ENCODE measurements at regions not wholly inside any gene's neighbourhood (a gene's known extent, or its start where the extent isn't known, plus 50 kb on each side); places are given as distances from the start of the nearest gene placed in this dataset.

DNA sequence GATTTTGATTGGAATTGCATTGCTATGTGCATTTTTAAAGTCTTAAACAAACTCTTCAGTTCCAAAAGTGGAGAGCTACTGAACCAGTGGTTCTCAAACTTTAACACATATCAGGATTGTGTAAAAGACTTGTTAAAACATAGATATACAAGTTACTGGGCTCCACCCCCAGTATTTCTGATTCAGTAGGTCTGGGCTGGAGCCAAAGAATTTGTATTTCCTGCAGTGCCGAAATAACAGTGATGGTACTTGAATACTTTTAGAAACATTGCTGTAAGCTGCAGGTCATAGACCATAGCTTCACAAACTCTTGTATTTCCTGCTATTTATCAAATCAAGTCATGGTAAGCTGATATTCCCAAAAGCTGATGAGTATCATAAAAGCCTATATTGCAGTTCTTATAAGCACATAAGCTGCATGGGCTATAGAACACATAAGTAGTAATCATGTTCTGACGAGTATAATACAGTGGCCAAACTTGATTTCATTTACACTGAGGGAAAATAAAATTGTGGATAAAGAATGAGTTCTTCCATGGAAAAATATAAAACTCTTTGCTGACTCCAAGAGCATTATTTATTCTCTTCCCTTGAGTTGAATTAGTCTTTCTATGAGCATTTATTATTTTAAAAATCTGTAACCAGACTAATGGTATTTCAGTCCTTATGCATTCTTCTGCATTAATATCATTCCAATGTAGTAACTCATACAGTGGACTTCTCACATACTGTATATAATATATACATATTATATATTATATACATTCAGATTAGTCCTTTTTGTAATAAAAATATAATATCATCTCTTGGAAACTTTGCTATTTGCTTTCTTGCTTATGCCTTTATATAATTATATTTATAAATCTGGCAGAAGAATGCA lies 550.5 kb upstream of the AGTR1 start:
- H3K36me3 Mint-ChIP-seq (ENCODE audit: low read depth), result peaks cover 2% of the 10 kb centered on the region
- no peaks in the 10 kb centered on the region for H3K27me3 Mint-ChIP-seq (ENCODE audit: low read depth)
- DNase-seq (ENCODE audit: low read depth, low spot score), result no peak
- H3K27ac Mint-ChIP-seq (ENCODE audit: unreplicated experiment), result no peak overlapping the region
- peaks cover 4% of the 10 kb centered on the region for H3K4me1 Mint-ChIP-seq
- TF ChIP-seq, protein P1, sequence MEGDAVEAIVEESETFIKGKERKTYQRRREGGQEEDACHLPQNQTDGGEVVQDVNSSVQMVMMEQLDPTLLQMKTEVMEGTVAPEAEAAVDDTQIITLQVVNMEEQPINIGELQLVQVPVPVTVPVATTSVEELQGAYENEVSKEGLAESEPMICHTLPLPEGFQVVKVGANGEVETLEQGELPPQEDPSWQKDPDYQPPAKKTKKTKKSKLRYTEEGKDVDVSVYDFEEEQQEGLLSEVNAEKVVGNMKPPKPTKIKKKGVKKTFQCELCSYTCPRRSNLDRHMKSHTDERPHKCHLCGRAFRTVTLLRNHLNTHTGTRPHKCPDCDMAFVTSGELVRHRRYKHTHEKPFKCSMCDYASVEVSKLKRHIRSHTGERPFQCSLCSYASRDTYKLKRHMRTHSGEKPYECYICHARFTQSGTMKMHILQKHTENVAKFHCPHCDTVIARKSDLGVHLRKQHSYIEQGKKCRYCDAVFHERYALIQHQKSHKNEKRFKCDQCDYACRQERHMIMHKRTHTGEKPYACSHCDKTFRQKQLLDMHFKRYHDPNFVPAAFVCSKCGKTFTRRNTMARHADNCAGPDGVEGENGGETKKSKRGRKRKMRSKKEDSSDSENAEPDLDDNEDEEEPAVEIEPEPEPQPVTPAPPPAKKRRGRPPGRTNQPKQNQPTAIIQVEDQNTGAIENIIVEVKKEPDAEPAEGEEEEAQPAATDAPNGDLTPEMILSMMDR (conservative IDR thresholded peaks at IDR 0.05), result no peak
- H3K4me3 Mint-ChIP-seq, result no peak overlapping the region
- H3K9me3 Mint-ChIP-seq, result peaks cover 10% of the 10 kb centered on the region

DNA sequence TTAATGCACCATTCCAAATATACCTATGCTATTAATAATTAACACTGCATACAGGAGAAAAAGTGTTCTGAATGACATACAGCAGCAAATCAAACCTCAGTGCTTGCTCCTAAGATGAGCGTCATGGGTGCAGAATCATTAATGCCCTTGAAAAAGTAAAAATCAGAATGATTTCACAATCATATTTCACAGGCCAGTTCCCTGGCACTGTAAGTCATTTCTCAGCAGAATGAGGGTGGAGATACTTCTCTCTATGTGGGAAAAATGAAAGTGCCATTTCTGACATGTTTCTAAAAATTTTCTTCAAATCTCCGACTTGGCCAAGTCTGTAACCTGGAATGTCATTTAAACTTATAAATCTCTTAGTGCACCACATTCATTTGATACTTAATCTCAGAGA lies 549.8 kb upstream of the AGTR1 start:
- H3K4me3 Mint-ChIP-seq, result no peak overlapping the region

DNA sequence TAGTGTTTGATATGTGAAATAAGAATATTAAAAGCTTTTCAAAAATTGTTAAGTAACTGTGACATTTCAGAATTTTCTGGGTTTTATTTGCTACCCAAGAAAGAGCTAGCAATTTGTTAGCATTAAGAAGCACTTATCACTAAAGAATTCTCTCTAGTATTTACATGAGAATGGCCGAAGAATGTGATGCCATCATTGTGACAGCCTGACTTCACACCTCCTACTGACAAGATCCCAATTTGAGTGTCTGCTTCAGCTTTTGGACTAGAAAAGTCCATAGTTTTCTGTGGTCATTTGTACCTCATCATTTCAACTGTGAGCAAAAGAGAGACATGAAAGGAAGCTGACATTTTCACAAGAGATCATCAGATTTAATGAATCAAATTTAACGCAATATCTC lies 548.1 kb upstream of the AGTR1 start:
- DNase-seq (ENCODE audit: low read depth, low spot score), result no peak
- TF ChIP-seq, protein P1 (conservative IDR thresholded peaks at IDR 0.05), result no peak
- H3K27ac Mint-ChIP-seq (ENCODE audit: unreplicated experiment), result no peak overlapping the region
- H3K4me1 Mint-ChIP-seq, result peaks cover 4% of the 10 kb centered on the region
- H3K27me3 Mint-ChIP-seq (ENCODE audit: low read depth), result no peaks in the 10 kb centered on the region
- peaks cover 8% of the 10 kb centered on the region for H3K9me3 Mint-ChIP-seq
- H3K4me3 Mint-ChIP-seq, result no peak overlapping the region
- H3K36me3 Mint-ChIP-seq (ENCODE audit: low read depth), result peaks cover 2% of the 10 kb centered on the region

More for the DNA sequence above, 549.8 kb upstream of the AGTR1 start:
- TF ChIP-seq, protein P1 (conservative IDR thresholded peaks at IDR 0.05), result no peak
- Mint-ChIP-seq H3K27ac (ENCODE audit: unreplicated experiment) (no peak overlapping the region), H3K27me3 (ENCODE audit: low read depth) (no peaks in the 10 kb centered on the region), H3K4me1 (peaks cover 4% of the 10 kb centered on the region), H3K36me3 (ENCODE audit: low read depth) (peaks cover 2% of the 10 kb centered on the region), H3K9me3 (peaks cover 12% of the 10 kb centered on the region)
- DNase-seq (ENCODE audit: low read depth, low spot score), result no peak

DNA sequence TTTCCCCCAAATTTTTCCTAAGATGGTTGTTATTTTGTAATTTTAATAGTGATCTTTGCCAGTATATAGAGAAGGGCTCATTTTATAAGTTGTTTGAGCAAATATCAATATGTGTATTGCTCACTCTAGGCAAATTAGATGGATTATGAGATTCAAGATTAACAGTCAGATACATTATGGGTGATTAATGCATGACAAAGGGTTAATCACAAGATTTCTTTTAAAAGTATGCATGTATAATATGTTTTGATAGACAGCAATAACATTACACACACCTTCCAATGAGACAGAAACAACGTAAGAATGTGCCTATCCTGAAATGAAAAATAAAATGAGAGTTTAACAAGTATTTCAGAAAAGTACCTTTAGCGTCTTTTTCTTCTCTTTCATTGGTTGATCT lies 547.6 kb upstream of the AGTR1 start:
- no peaks in the 10 kb centered on the region for H3K36me3 Mint-ChIP-seq (ENCODE audit: low read depth)
- TF ChIP-seq, protein P1 (conservative IDR thresholded peaks at IDR 0.05), result no peak
- peaks cover 4% of the 10 kb centered on the region for H3K4me1 Mint-ChIP-seq
- H3K9me3 Mint-ChIP-seq, result peaks cover 6% of the 10 kb centered on the region
- no peak overlapping the region for H3K4me3 Mint-ChIP-seq
- H3K27ac Mint-ChIP-seq (ENCODE audit: unreplicated experiment), result no peak overlapping the region
- no peak for DNase-seq (ENCODE audit: low read depth, low spot score)
- no peaks in the 10 kb centered on the region for H3K27me3 Mint-ChIP-seq (ENCODE audit: low read depth)

DNA sequence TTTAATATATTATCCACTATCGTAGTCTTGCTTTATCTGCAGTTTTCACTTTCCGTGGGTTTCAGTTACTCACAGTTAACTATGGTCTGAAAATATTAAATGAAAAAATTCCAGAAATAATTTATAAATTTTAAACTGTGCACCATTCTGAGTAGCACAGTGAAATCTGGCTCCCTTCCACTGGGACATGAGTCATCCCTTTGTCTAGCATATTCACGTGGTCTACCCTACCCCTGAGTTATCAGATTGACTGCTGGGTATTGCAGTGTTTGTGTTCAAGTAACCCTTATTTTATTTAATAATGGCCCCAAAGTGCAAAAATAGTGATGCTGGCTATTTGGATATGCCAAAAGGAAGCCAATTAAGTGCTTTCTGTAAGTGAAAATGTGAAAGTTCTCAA lies 539.5 kb upstream of the AGTR1 start:
- Mint-ChIP-seq H3K9me3 (no peaks in the 10 kb centered on the region), H3K27me3 (ENCODE audit: low read depth) (no peaks in the 10 kb centered on the region), H3K4me1 (no peaks in the 10 kb centered on the region), H3K36me3 (ENCODE audit: low read depth) (no peaks in the 10 kb centered on the region), H3K27ac (ENCODE audit: unreplicated experiment) (no peak overlapping the region), H3K4me3 (no peak overlapping the region)
- DNase-seq (ENCODE audit: low read depth, low spot score), result no peak
- TF ChIP-seq, protein P1 (conservative IDR thresholded peaks at IDR 0.05), result no peak

All from neural crest cell (in vitro differentiated cells).